GM20431 (cell line): ENCODE measurements at regions not wholly inside any gene's neighbourhood (a gene's known extent, or its start where the extent isn't known, plus 50 kb on each side); places are given as distances from the start of the nearest gene placed in this dataset.
"Not testable (repeated sequence)": the region's sequence is repeated elsewhere in the genome, so short reads cannot be mapped to it uniquely, and the experiment has no call there.

ENCODE experiments used
- in situ Hi-C: fragments of 300-500 bp; cut with MseI, MboI; formaldehyde crosslinking; loops from one replicate; pipeline ENCODE4 v1.15.0; 2020; ENCODE audit warnings: low sequenced_read_pairs; ENCODE audit not compliant: unreplicated experiment

GRCh38 chr16:8155275-8155674 is 435.0 kb downstream of the TMEM114 start:
- in situ Hi-C loops, result no loop called here

GRCh38 chr16:8146256-8147012 is 443.9 kb downstream of the TMEM114 start:
- in situ Hi-C loops, result no loop called here

DNA sequence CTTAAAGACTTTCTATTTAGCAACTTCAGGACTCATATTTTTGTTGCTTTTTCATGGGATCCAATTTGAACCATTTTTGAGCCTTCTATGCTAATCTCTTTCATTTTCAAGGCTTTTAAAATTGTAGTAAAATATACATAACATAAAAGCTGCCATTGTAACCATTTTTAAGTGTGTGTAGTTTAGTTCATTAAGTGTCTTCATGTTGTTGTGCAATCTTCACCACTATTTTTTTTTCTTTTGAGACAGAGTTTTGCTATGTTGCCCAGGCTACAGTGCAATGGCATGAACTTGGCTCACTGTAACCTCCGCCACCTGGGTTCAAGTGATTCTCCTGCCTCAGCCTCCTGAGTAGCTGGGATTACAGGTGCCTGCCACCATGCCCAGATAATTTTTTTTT is 451.6 kb downstream of the TMEM114 start:
- in situ Hi-C loops, result no loop called here

DNA sequence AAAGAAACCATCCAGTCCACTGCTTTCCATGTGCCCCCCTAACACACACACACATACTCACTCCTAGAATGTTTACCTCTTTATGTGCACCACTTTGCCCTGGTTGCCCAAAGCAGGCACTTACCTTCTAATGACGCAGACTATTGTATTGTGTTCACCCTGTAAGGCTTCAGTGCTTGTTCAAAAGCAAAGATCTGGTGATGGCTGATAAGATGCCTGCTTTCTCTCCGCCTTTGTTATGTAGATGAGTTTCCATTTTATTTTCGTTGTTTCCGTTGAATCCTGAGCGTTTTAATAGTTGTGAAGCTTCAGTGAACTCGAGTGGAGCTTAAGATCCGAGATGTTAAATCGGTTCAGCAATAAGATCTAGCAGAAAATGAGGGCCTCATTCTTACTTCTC is 452.7 kb downstream of the TMEM114 start:
- in situ Hi-C loops, result no loop called here

DNA sequence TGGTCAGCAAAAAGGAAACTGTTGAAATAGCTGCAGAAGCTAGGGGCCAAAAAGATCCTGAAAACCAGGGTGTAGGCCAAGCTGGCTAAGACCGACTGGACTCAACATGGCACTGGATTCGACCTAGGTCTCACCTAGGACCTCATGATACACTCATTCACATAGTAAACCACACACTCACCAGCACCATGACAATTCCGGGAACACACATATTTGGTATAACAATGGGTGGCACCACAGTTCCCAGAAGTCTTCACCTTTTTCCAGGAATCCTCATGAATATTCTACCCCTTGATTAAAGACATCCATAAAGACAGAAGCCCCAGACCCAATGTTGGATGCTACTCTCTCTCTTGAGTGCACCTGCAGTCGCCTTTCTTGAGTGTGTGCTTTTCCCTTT is 460.1 kb downstream of the TMEM114 start:
- in situ Hi-C loops, result no loop called here

DNA sequence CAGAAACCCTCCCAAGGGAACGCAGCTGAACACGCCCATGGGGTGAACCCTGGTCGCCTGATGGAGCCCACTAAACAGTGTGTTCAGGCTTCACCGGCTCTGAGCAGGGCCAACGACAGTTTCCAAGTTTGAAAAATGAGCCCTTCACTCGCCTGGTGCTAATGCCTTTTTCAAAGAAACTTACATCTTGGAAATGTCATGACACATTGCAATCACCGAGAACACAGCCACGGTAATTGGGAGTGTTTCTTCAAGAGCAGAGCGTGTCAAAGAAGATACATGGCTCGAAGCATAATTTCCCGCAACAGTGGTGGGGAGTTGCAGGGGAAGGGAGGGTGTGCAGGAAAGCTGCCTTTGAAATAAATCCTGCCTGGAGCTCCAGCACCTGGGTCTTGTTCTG is 463.2 kb downstream of the TMEM114 start:
- in situ Hi-C loops, result no loop called here

- in situ Hi-C loops, result no loop called here
Measured at GRCh38 chr16:8126313-8126712, 464.0 kb downstream of the TMEM114 start.

GRCh38 chr16:8120001-8120400 is 470.3 kb downstream of the TMEM114 start:
- in situ Hi-C loops, result no loop called here

- in situ Hi-C loops, result no loop called here
Measured at GRCh38 chr16:8115814-8116213, 474.5 kb downstream of the TMEM114 start.

DNA sequence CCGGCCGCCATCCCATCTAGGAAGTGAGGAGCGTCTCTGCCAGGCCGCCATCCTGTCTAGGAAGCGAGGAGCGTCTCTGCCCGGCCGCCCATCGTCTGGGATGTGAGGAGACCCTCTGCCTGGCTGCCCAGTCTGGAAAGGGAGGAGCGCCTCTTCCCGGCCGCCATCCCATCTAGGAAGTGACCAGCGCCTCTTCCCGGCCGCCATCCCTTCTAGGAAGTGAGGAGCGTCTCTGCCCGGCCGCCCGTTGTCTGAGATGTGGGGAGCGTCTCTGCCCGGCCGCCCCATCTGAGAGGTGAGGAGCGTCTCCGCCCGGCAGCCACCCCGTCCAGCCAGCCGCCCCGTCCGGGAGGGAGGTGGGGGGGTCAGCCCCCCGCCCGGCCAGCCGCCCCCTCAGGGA is 475.4 kb downstream of the TMEM114 start:
- in situ Hi-C loops, result not testable (repeated sequence)

DNA sequence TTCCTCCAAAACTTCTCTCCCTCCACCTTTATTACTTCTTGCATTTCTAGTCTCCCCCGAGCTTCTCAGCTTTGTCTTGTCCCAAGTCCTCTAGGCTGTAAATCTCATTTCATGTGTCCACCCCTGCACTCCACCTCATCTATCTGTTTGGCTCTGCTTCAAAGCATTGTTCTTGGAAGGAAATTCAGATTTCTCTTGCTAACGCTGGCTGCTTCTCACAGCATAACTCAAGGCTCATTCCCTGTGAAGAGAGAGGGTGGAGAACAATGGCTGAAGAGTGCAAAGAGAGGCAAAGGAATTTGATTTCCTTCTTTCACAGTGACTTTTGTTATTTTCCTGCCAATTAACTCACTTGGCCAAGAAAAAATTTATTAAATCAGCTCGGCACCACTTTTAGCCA is 476.5 kb downstream of the TMEM114 start:
- in situ Hi-C loops, result no loop called here

- in situ Hi-C loops, result no loop called here
Measured at GRCh38 chr16:8110572-8111514, 479.5 kb downstream of the TMEM114 start.

DNA sequence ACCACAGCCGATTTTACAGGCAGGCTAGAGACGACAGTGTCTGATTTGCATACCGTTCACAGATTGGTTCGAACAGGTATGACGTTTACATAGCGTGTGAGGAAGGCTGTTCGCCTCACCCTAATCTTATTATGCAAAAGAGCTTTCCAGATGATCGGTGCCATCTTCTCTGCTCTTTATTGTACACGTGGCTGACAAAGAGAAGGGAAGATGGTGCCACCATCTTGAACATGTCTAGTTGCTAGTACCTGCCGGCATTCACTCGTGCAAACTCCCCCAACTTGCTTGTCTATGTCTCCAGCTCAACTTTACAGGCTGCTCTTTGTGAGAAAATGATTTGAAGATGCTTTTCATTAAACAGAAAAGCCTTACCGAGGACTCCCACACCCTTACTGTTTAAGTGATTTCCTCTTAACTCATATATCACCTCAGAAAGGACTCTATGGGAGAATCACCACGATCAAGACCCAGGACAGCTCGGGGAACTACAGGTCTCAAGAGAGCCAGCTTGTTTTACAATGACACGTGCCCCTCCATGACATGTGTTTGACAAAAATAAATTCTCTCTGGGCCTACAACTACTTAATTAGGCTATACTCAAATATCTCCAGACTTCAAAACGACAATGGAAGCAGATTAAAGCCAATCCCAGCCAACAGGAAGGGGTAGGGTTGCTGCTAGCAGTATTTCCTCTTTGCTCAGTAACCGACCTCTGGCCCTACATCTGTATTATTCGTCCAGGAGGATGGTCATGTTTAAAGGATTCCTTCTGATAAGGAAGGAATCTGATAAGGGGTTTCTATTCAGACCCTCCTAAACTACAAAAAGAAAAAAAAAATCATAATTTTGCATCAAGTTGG is 480.6 kb downstream of the TMEM114 start:
- in situ Hi-C loops, result no loop called here

- in situ Hi-C loops, result no loop called here
Measured at GRCh38 chr16:8108991-8109509, 481.3 kb downstream of the TMEM114 start.

GRCh38 chr16:8107296-8107695 is 483.0 kb downstream of the TMEM114 start:
- in situ Hi-C loops, result no loop called here

- in situ Hi-C loops, result no loop called here
Measured at GRCh38 chr16:8103649-8104289, 486.5 kb downstream of the TMEM114 start.

GRCh38 chr16:8099586-8099985 is 490.7 kb downstream of the TMEM114 start:
- in situ Hi-C loops, result no loop called here

GRCh38 chr16:8098947-8099512 is 491.3 kb downstream of the TMEM114 start:
- in situ Hi-C loops, result no loop called here

DNA sequence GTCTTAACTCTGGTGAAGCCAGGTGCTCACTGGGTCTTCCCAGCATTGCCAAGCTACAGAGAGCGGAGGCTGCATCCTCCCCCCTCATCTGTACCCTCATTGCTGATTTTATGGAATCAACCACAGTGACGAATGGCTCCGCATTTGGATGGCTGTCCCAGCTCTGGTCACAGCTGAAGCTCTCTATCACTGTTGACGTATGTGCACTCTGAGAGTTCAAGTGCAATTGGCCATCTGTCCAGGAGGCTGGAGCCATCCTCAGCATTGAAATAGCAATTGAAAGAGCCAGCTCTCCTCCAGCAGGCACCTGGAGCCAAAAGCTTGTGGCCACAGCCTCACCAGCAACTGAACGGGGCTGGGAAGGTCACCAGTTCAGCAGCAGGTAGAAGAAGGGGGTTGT is 494.1 kb downstream of the TMEM114 start:
- in situ Hi-C loops, result no loop called here
